GM18858 (cell line): ENCODE measurements at regions not wholly inside any gene's neighbourhood (a gene's known extent, or its start where the extent isn't known, plus 50 kb on each side); places are given as distances from the start of the nearest gene placed in this dataset.
A peak's percentile ranks its signal among the peaks of the same experiment; 100 is the strongest.
"Not testable (repeated sequence)": the region's sequence is repeated elsewhere in the genome, so short reads cannot be mapped to it uniquely, and the experiment has no call there.

Experiments
- ATAC-seq: cut with Tn5 transposase; IDR thresholded peaks from one replicate; pipeline ENCODE4 v1.9.1; 2021; ENCODE audit not compliant: unreplicated experiment

DNA sequence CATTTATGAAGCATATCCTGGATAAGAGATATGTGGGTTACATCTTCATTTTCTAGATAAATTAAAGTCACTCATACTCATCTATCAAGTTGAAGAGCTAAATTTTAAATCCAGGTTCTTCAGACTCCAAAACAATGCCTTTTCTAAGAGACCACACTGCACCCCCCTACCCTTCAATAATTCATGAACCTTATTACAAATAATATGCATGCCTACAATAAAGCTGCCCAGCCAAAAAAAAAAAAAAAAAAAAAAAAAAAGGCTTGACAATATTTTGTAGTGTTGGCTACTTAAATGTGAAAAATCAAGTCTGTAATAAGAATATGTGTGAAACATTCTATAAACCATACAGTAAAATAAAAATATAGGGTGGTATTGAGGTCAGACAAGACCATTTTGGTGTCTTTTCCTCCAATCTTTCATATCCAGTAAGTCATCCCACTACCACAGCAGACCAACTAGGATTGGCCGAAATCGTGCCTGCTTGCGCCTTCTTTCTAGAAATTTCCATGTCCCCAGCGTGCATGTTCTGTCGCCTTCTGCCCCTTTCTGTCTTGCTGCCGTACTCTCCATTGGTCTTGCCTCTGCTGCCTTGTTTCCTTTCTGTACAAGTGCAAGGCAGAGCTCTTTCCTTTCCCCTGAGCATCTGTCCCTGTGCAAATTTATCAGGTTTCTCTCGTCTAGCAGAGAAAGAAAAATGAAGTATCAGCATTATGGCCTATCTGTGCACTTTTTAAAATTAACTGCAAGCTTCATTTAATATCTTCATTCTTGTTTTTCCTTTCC, 92.6 kb upstream of the NDUFV2 start:
- no peak for ATAC-seq

- no peak for ATAC-seq
Observed at GRCh38 chr18:9011431-9011830, 91.1 kb upstream of the NDUFV2 start.

DNA sequence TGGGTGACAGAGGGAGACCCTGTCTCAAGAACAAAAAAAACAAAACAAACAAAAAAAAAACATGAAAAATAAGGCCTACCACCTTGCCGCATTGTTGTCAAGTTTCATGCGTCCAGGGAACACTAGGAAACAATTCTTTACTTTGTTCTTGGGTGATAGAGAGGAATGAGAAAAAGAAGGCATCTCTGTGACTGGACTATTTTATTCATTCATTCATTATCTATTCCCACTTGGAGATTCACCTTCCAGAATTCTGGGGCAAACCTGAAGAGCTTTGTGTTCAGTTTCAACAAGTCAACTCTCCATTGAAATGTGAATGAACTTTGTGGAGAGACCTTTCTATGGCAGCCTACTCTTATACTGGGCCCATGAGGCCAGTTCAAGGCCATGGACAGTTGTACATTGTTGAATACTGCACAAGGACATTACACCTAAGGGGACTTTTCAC, 88.5 kb upstream of the NDUFV2 start:
- no peak for ATAC-seq

DNA sequence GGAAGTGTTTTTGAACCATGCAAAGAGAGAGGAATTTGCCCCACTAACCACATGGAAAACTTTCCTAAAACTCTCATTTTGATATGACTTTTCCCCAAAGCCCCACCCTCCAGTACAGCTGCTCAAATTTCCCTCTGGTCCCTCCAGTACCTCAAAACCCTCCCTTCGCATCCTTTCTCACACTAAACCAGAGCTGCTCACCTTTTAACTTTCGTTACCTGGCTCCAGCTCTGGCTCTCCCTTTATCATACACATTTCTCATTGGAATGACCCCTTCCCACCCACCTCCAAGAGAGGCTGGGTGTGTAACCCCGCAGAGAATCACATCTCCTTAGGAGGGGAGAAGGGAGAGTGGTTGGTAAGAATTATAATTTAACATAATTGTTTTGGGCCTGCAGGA, 86.8 kb upstream of the NDUFV2 start:
- no peak for ATAC-seq

DNA sequence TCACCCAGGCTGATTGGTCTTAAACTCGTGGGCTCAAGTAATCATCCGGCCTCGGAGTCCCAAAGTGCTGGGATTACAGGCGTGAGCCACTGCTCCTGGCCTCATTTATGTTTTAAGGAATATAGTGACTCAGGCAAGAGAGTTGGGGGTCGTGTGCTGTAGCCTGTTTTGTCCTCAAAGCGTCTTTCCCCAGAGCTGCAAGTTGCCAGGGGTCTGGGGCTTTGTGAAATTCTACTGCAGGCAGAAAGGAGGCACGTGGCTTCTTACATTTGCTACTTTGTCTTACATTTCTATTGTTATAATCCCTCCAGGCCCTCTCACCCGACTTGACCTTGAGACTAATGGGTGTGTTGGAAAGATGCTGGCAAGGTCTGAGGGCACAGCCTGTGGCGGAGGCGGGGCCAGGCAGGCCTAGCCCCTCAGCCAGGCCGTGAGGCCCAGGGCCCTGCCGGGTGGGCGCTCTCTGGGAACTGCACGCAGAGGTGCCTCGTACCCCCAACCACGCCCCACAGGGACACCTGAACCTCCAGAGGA, 85.8 kb upstream of the NDUFV2 start:
- no peak for ATAC-seq

DNA sequence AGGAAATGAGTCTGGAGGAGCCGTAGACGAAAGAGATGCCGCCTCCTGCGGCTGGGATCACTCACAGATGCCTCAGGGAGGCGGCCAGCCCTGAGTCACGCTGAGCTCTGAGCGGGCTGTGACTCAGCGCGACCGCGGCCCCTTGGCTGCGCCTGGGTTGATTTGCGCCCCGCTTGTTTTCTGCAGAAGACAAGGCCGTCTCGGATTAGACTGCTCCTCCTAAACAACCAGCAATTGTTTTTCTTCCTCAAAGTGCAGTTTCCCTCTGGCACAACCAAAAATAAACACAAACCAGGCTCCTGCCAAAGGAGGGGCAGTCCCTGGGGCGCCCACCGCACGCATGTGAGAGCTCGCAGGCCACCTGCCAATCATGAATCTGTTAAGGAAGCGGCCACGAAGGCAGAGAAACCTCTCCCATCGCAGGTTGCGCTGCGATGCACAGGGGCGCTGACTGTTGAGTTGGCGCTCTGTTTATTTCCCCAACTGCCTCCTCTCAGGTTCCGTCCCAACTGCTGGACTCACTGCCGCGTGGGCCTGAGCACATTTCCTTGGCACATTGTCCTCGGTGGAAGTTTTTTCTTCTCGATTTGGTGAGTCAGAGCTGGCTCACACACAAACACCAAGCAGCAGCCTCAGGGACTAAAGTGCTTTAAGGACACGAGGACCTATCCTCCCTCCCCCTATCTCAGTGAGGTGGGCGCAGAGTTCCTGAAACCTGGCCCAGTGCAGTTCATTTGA, 85.2 kb upstream of the NDUFV2 start:
- ATAC-seq = peak; percentile 76

- ATAC-seq = no peak
Observed at GRCh38 chr18:9017905-9018227, 84.6 kb upstream of the NDUFV2 start.

GRCh38 chr18:9019135-9019534, 83.4 kb upstream of the NDUFV2 start:
- no peak for ATAC-seq

- no peak for ATAC-seq
Observed at GRCh38 chr18:9020221-9020620, 82.3 kb upstream of the NDUFV2 start.

DNA sequence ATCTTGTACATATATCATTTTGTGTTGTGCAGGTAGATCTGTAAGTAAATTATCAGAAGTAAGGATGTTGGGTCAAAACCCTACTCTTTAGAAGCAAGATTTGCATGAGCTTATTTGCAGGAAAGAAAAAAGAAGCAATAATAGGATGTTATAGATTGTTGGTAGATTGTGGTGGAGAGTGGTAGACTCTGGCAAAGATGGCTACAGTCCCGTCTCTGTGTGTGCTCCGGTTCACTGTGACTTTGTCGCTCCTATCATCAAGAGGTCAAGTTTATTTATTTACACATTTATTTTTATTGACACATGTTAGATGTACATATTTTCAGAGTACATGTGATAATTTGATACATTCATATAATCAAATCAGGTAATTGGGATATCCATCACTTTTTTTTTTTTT, 81.0 kb upstream of the NDUFV2 start:
- no peak for ATAC-seq

DNA sequence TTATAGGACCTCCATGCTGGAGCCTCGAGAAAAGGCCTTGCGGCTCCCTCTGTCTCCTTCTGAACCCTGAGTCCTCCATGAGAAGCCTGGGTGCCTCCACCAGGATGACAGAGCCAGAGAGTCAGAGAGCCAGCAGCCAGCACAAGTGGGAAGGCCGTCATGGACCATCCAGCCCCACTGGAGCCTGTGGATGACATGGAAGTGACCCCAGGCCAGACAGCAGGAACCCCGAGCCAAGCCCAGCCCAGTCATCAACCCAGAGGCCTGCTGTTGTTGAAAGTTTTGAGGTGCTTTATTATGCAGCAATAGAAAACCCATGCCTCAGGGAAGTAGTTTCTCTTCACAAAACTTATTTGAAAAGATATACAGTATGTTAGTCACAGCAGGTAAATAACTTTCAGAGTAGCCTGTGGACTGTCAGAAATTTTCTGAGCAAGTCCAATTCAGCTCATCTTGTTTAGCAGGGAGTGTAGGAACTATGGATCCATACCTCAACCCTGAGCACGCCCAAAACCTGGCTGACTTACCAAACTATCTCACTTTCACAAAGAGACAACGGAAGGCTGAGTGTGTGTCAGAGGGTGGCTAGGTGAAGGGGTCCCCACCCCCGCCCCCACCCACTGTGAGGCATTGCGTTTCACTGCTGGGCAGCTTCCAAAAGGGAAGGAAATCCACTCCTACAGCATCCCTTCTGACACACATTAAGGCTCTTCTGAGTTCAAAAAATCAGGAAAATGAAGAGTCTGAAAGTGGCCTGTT, 79.9 kb upstream of the NDUFV2 start:
- no peak for ATAC-seq

- not testable (repeated sequence) for ATAC-seq
Observed at GRCh38 chr18:9024031-9024646, 78.4 kb upstream of the NDUFV2 start.

GRCh38 chr18:9025091-9025838, 77.2 kb upstream of the NDUFV2 start:
- ATAC-seq = no peak

DNA sequence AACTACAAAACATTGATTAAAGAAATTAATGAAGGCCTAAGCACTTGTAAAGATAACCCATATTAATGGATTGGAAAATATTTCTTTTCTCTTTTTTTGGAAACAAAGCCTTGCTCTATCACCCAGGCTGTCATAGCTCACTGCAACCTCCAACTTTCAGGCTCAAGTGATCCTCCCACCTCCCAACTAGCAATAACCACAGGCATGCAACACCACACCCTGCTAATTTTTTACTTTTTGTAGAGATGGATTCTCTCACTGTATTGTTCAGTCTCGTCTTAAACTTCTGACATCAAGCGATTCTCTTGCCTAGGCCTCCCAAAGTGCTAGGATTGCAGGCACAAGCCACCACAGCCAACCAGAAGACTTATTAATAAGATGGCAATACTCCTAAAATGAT, 73.4 kb upstream of the NDUFV2 start:
- no peak for ATAC-seq

GRCh38 chr18:9032519-9032918, 70.0 kb upstream of the NDUFV2 start:
- ATAC-seq = no peak

- ATAC-seq = no peak
Observed at GRCh38 chr18:9038277-9038871, 64.1 kb upstream of the NDUFV2 start.

GRCh38 chr18:9039441-9040071, 62.9 kb upstream of the NDUFV2 start:
- ATAC-seq = no peak

DNA sequence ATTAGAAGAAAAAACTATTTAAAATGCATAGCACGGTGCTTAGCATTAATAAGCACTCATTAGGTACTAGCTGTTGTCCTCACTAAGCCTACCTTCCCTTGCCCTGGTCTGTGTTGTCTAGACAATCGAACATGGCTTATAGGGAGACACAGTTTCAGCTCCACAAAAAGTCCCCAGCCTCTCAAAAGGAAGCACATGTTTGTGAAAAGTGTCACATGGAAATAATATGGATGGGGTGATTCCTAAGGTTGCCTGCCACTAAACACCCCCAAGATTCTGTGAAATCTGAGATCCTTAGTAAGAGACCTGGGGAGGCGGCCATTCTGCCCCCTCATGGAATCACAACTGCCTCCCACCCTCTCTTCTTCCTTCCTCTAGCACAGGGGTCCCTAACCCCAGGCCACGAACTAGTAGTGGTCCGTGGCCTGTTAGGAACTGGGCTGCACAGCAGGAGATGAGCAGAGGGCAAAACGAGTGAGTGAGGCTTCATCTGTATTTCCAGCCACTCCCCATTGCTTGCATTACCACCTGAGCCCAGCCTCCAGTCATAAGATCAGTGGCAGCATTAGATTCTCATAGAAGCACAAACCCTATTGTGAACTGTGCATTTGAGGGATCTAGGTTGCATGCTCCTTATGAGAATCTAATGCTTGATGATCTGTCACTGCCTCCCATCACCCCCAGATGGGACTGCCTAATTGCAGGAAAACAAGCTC, 59.6 kb upstream of the NDUFV2 start:
- ATAC-seq = no peak

- ATAC-seq = no peak
Observed at GRCh38 chr18:9043581-9043980, 58.9 kb upstream of the NDUFV2 start.
